Muscle layer of duodenum (tissue), 2 donors: ENCODE measurements at regions not wholly inside any gene's neighbourhood (a gene's known extent, or its start where the extent isn't known, plus 50 kb on each side); places are given as distances from the start of the nearest gene placed in this dataset.

ENCODE experiments used
- H3K27ac ChIP-seq: one replicate; pipeline ENCODE4 v1.7.0; 2013; ENCODE audit warnings: mild to moderate bottlenecking, low read length
- H3K27me3 ChIP-seq: one replicate; pipeline ENCODE4 v1.7.0; 2013; ENCODE audit warnings: low read depth, mild to moderate bottlenecking, control low read depth, low read length
- H3K36me3 ChIP-seq, 2 donors: one replicate each; pipeline ENCODE4 v1.7.0; 2013; ENCODE audit warnings: low read length in 2 of 2, control low read depth in 1 of 2, mild to moderate bottlenecking in 1 of 2; ENCODE audit not compliant: insufficient read depth in 2 of 2, control insufficient read depth in 1 of 2
- H3K4me1 ChIP-seq, 2 donors: one replicate each; pipeline ENCODE4 v1.7.0; 2013; ENCODE audit warnings: low read length in 2 of 2, mild to moderate bottlenecking in 2 of 2, control low read depth in 1 of 2, moderate library complexity in 1 of 2; ENCODE audit not compliant: insufficient read depth in 2 of 2, control insufficient read depth in 1 of 2
- H3K4me3 ChIP-seq, 2 donors: one replicate each; pipeline ENCODE4 v1.7.0; 2013; ENCODE audit warnings: low read length in 2 of 2, low read depth in 1 of 2, mild to moderate bottlenecking in 1 of 2
- H3K9me3 ChIP-seq, 2 donors: one replicate each; pipeline ENCODE4 v1.7.0; 2013; ENCODE audit warnings: low read length in 2 of 2, control low read depth in 1 of 2, mild to moderate bottlenecking in 1 of 2; ENCODE audit not compliant: control insufficient read depth in 1 of 2
- donor health status: healthy.

- Histone ChIP-seq H3K4me1 (peaks cover 0 to 11% of the 10 kb centered on the region in 2 donors), H3K9me3 (no peaks in the 10 kb centered on the region), H3K4me3 (peak overlapping the region in 1 of 2 donors; percentile 66), H3K27ac (no peak overlapping the region), H3K27me3 (no peaks in the 10 kb centered on the region), H3K36me3 (no peaks in the 10 kb centered on the region)
These were observed 418.6 kb downstream of the UQCRFS1 start for GRCh38 chr19:28794301-28794700.

GRCh38 chr19:28793391-28794168 is 419.4 kb downstream of the UQCRFS1 start:
- peak overlapping the region in 1 of 2 donors; percentile 66 for H3K4me3 ChIP-seq

GRCh38 chr19:28785971-28786370 is 427.0 kb downstream of the UQCRFS1 start:
- Histone ChIP-seq H3K27ac (no peak overlapping the region), H3K4me3 (no peak overlapping the region), H3K4me1 (no peaks in the 10 kb centered on the region), H3K27me3 (no peaks in the 10 kb centered on the region), H3K9me3 (peaks cover 0 to 28% of the 10 kb centered on the region in 2 donors), H3K36me3 (no peaks in the 10 kb centered on the region)

More at GRCh38 chr19:28793391-28794168, 419.4 kb downstream of the UQCRFS1 start:
- Histone ChIP-seq H3K27me3 (no peaks in the 10 kb centered on the region), H3K9me3 (no peaks in the 10 kb centered on the region), H3K36me3 (no peaks in the 10 kb centered on the region), H3K27ac (no peak overlapping the region), H3K4me1 (peaks cover 0 to 11% of the 10 kb centered on the region in 2 donors)

GRCh38 chr19:28764066-28764465 is 448.9 kb downstream of the UQCRFS1 start:
- H3K4me3 ChIP-seq: peak overlapping the region in 1 of 2 donors; percentile 19
- peaks cover 8 to 18% of the 10 kb centered on the region in 2 donors for H3K9me3 ChIP-seq
- no peaks in the 10 kb centered on the region for H3K4me1 ChIP-seq
- no peaks in the 10 kb centered on the region for H3K36me3 ChIP-seq
- H3K27me3 ChIP-seq: no peaks in the 10 kb centered on the region
- H3K27ac ChIP-seq: no peak overlapping the region

- Histone ChIP-seq H3K27me3 (no peaks in the 10 kb centered on the region), H3K36me3 (no peaks in the 10 kb centered on the region), H3K4me1 (no peaks in the 10 kb centered on the region), H3K27ac (no peak overlapping the region), H3K9me3 (no peaks in the 10 kb centered on the region), H3K4me3 (no peak overlapping the region)
These were observed 466.5 kb downstream of the UQCRFS1 start for GRCh38 chr19:28746478-28746877.

- Histone ChIP-seq H3K36me3 (no peaks in the 10 kb centered on the region), H3K4me3 (no peak overlapping the region), H3K27me3 (no peaks in the 10 kb centered on the region), H3K27ac (no peak overlapping the region), H3K4me1 (no peaks in the 10 kb centered on the region), H3K9me3 (no peaks in the 10 kb centered on the region)
These were observed 468.0 kb downstream of the UQCRFS1 start for GRCh38 chr19:28744943-28745342.

- Histone ChIP-seq H3K27ac (no peak overlapping the region), H3K27me3 (no peaks in the 10 kb centered on the region), H3K36me3 (no peaks in the 10 kb centered on the region)
These were observed 468.9 kb downstream of the UQCRFS1 start for GRCh38 chr19:28744014-28744413.

GRCh38 chr19:28737021-28737895 is 475.7 kb downstream of the UQCRFS1 start:
- Histone ChIP-seq H3K4me1 (peaks cover 0 to 15% of the 10 kb centered on the region in 2 donors), H3K4me3 (peak overlapping the region; percentile 30 to 44), H3K27ac (peak overlapping the region; percentile 64), H3K27me3 (no peaks in the 10 kb centered on the region), H3K36me3 (no peaks in the 10 kb centered on the region), H3K9me3 (no peaks in the 10 kb centered on the region)

More at GRCh38 chr19:28744014-28744413, 468.9 kb downstream of the UQCRFS1 start:
- H3K4me3 ChIP-seq: no peak overlapping the region
- no peaks in the 10 kb centered on the region for H3K9me3 ChIP-seq
- H3K4me1 ChIP-seq: no peaks in the 10 kb centered on the region

- H3K4me1 ChIP-seq: peaks cover 0 to 15% of the 10 kb centered on the region in 2 donors
- peak overlapping the region; percentile 64 for H3K27ac ChIP-seq
- no peaks in the 10 kb centered on the region for H3K9me3 ChIP-seq
- no peaks in the 10 kb centered on the region for H3K36me3 ChIP-seq
- H3K27me3 ChIP-seq: no peaks in the 10 kb centered on the region
- peak overlapping the region; percentile 30 to 44 for H3K4me3 ChIP-seq
These were observed 476.4 kb downstream of the UQCRFS1 start for GRCh38 chr19:28736528-28736927.

GRCh38 chr19:28731577-28731976 is 481.4 kb downstream of the UQCRFS1 start:
- peaks cover 0 to 14% of the 10 kb centered on the region in 2 donors for H3K4me1 ChIP-seq
- no peaks in the 10 kb centered on the region for H3K9me3 ChIP-seq
- H3K27ac ChIP-seq: no peak overlapping the region
- H3K36me3 ChIP-seq: no peaks in the 10 kb centered on the region
- H3K27me3 ChIP-seq: no peaks in the 10 kb centered on the region
- no peak overlapping the region for H3K4me3 ChIP-seq

GRCh38 chr19:28730791-28731512 is 482.0 kb downstream of the UQCRFS1 start:
- no peaks in the 10 kb centered on the region for H3K36me3 ChIP-seq
- no peak overlapping the region for H3K27ac ChIP-seq
- H3K9me3 ChIP-seq: no peaks in the 10 kb centered on the region
- H3K4me1 ChIP-seq: peaks cover 0 to 11% of the 10 kb centered on the region in 2 donors
- no peak overlapping the region for H3K4me3 ChIP-seq
- no peaks in the 10 kb centered on the region for H3K27me3 ChIP-seq
